Right renal cortex interstitium (tissue), 3 donors: ENCODE measurements at regions not wholly inside any gene's neighbourhood (a gene's known extent, or its start where the extent isn't known, plus 50 kb on each side); places are given as distances from the start of the nearest gene placed in this dataset.
A peak's percentile ranks its signal among the peaks of the same experiment; 100 is the strongest.
"Not testable (repeated sequence)": the region's sequence is repeated elsewhere in the genome, so short reads cannot be mapped to it uniquely, and the experiment has no call there.

Source experiments
- DNase-seq, 3 donors: peaks; one replicate each; pipeline ENCODE4 v3.0.0-alpha.2; 2013; ENCODE audit warnings: low read depth in 3 of 3, low spot score in 2 of 3

DNA sequence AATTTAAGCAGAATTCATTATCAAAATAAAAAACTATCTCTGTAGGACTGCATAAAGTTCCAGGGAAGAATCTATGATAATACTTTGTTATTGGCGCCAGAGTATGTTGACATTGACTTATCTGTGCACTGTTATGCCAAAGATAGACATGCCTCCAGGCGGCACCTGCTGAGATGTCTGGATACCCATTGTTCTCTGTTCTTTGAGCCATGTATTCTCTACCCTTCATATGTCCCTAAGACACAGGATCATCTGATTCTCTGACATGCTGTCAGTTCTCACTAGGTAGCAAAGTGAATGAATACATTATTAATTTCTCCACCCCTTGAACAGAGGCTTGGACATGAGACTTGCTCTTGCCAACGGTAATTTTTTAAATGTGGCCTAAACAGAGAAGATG is 517.8 kb upstream of the SLITRK5 start:
- no peak for DNase-seq

DNA sequence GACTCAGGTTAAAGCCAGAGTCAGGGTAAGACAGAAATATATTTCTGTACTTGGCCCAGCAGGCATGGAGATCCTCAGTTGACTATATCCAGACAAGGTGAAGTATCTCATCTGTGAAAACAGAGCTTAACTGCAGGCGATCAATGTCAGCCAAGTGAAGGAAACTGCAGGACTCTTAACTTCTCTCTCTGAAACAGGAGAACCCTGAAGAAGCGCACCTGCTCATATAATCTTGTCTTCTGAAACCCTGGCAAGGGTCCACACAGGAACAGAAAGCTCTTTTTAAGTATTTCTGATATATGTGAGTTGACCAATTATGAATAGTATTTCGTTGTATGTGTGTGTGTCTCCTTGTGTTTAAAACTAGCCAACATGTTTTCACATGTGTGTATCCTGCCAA is 504.8 kb upstream of the SLITRK5 start:
- DNase-seq, result no peak

GRCh38 chr13:87168390-87168789 is 502.8 kb upstream of the SLITRK5 start:
- no peak for DNase-seq

DNA sequence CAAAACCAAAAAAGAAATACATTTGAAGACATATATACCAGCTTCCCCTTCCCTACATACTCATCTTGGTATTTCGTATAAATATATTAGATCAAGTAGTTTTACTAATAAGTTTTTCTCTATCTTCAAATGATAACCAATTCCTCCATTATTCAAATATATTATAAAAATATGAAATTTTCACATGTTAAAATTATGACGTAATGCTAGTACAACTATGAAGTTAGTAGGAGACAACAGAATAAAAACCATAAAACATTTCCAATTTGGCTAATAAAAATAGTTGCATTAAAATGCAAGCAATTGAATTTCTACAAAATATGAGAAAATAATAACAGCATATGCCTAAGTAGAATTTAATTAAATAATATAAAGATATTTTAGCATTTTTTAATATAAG is 501.8 kb upstream of the SLITRK5 start:
- DNase-seq, result no peak

DNA sequence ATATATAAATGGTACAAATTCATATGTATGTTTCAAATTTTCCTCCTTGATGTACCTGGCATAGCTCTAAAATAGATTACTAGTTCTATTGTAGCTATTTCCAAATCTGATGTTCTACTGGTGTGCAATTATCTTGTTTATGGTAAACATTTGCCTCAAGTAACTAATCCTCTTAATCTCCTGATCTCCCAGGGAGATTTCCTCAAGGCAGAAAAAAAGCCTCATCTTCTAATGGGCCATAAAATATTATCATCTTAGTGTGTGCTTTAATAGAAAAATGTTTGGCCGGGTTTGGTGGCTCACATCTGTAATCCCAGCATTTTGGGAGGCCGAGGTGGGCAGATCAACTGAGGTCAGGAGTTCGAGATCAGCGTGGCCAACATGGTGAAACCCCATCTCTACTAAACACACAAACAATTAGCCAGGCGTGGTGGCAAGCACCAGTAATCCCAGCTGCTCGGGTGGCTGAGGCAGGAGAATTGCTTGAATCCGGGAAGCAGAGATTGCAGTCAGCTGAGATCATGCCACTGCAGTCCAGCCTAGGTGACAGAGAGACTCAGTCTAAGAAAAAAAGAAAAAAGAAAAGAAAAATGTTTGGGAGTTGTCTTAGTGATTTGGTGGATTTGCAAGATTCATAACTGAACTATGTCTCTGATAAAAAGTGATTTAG is 498.9 kb upstream of the SLITRK5 start:
- no peak for DNase-seq

- DNase-seq, result not testable (repeated sequence)
Measured at GRCh38 chr13:87185138-87185537, 486.0 kb upstream of the SLITRK5 start.

DNA sequence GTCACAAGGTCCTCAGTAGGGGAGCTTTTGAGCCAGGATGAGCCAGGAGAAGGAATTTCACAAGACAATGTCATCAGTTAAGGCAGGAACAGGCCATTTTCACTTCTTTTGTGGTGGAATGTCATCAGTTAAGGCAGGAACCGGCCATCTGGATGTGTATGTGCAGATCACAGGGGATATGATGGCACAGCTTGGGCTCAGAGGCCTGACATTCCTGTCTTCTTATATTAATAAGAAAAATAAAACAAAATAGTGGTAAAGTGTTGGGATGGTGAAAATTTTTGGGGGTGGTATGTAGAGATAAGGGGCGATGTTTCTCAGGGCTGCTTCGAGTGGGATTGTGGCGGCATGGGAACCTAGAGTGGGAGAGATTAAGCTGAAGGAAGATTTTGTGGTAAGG is 484.5 kb upstream of the SLITRK5 start:
- DNase-seq, result not testable (repeated sequence)

GRCh38 chr13:87191485-87191884 is 479.7 kb upstream of the SLITRK5 start:
- not testable (repeated sequence) for DNase-seq

DNA sequence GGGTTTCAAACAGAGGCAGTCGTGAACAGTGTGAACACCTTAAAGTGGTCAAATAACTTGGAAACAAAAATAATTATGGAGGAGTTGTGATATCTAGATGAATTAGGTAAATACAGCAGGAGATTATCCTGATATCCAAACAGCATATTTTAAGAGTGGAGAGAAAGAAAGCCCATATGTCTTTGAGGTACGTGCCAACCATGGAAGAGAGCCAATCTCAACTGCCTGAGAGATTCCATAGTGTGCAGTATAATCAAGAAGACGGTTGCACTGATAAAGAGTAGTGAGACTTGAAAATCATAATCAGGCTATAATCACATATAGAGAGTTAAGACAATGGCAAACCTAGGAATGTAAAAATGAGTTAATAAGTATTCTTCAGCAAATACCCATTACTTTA is 472.8 kb upstream of the SLITRK5 start:
- no peak for DNase-seq

GRCh38 chr13:87206708-87207107 is 464.5 kb upstream of the SLITRK5 start:
- no peak for DNase-seq

DNA sequence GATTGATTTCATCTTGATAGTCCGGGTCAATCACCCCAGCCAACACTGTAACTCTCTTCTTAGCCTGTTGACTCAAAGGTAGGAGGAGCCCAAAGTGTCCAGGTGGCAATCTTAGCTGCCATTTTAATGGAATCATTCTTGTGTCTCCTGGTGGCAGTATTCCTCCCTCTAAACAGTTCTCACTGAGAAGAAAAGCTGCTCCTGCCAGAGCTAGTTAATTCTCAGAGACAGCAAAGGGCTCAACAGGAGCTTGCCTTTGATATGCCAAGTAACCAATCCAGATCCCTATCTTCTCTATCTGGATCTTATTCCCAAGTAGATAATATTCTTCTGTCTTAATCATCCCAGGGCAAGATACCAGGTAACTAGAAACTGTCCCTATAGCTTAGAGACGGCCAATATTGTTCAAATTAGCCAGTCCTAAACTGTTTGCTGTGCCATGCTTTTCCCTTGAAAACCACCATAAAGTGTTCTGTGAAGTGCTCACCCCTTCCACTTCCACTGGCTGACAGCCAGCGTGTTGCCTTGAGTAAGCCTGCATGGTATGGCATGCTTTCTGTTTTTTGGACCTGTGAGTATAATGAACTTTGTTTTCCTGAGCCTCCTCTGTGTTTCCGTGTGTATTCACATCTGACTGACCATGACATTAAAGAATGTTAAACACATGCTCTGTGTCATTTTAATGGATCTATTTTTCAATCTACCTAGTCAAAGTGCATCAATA is 463.7 kb upstream of the SLITRK5 start:
- no peak for DNase-seq

DNA sequence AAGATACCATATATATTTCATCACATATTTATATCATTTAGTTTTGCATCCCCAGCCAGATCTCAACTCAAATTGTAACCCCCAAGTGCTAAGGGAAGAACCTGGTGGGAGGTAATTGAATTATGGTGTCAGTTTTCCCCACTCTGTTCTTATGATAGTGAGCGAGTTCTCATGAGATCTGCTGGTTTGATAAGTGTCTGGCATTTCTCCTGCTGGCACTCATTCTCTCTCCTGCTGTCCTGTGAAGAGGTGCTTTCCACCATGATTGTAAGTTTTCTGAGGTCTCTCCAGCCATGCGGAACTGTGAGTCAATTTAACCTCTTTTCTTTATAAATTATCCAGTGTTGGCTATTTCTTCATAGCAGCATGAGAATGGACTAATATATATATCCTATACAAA is 462.5 kb upstream of the SLITRK5 start:
- no peak for DNase-seq

DNA sequence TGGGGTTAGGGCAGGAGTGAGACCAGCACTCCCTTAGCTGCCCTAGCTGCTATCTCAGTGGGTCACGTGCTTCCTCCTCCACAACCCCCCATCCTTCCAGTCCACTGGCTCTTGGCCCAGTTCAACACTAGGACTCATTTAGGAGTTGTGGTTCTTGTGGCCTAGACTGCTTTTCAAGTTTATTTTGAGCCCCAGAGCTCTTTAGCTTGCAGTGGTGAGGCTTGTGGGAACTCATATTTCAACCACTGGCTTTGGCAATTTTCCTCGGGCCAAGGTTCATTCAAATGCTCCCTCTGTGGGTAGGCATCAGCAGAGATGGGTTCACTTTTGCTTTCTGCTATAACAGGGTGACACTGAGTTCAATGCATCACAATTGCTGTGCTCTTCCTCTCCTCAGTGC is 436.2 kb upstream of the SLITRK5 start:
- DNase-seq, result no peak

DNA sequence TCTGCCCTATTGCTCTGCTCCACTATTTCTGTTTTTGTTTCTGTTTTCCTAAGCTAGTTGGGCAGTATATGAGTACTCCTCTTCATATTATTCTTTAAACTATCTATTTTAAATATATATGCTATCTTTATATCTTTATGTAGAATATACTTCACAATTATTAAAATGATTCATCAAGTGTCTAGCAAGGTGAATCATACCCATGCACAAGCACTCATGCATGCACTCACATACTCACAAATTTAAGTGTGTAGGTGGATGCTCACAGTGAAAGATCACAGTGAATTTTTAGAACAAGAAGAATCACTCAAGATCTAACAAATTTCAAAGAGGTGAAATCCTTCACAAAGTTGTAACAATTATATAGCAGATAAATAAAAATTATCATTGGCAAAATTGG is 435.6 kb upstream of the SLITRK5 start:
- no peak for DNase-seq

- DNase-seq, result no peak
Measured at GRCh38 chr13:87244256-87244890, 426.8 kb upstream of the SLITRK5 start.

DNA sequence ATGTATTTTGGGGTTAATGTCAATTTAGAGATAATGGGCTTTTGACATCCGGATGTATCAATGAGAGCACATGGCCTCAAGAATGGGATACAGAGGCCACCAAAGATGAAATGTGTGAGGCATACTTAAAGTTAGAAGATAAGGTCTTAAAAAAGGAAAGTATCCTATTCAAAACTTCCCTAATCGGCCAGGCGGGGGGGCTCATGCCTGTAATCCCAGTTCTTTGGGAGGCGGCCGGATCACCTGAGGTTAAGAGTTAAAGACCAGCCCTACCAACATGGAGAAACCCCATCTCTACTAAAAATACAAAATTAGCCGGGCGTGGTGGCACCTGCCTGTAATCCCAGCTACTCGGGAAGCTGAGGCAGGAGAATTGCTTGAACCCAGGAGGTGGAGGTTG is 421.3 kb upstream of the SLITRK5 start:
- DNase-seq, result not testable (repeated sequence)

DNA sequence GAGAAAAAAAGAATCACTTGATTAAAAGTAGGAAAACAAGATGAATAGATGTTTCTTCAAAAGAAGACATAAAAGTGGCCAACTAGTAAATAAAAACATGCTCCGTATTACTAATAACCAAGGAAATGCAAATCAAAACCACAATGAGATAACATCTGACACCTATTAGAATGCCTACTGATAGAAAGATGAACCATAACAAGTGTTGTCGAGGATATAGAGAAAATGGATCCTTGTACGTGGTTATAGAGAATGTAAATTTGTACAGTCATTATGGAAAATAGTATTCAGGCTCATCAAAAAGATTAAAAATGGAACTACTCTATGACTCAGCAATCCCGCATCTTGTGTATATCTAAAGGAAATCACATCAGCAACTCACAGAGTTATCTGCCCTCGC is 415.8 kb upstream of the SLITRK5 start:
- no peak for DNase-seq

DNA sequence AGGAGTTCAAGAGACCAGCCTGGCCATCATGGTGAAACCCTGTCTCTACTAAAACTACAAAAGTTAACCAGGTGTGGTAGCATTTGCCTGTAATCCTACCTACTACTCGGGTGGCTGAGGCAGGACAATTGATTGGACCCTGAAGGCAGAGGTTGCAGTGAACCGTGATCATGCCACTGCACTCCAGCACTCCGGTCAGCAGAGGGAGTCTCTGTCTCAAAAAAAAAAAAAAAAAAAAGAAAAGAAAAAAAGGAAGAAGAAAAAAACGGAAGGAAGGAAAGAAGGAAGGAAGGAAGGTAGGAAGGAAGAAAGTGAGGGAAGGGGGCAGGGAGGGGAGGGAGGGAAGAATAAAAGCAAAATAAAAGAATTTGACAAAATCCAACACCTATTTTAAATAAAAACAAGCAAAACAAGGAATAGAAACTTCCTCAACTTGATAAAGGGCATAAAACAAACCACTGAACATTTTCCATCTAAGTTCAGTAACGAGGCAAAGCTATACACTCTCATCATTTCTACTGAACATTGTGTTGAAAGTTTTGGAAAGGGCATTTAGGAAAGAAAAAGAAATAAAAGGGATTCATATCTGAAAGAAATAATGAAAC is 411.6 kb upstream of the SLITRK5 start:
- no peak for DNase-seq

DNA sequence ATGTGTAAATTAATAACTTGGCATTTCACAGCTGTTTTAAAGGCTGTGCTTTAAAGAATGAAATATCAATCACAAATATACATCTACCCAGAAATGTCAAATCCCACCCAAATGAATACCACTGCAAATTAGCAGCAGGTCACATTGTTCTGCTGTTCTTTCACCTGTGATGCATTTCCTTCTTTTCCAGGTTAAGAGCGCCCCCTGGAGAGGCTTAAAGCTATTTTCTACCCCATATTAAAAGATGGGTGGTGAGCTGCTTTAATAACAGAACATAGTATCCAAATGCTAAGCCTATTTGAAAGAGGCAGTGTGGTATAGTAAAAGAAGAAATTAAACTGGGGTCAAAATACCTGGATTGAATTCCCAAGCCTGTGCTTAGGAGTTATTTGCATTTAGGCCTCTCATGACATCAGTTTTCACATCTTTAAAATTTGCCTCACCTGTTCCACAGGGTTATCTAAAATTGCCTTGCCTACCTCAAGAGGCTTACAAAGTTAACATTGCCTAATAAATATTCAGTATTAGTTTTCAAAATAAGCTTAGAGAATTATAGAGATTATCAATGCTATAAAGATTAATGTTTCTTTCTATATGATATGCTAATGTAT is 396.9 kb upstream of the SLITRK5 start:
- peak in 2 of 3 donors; percentile 32 to 34 for DNase-seq

DNA sequence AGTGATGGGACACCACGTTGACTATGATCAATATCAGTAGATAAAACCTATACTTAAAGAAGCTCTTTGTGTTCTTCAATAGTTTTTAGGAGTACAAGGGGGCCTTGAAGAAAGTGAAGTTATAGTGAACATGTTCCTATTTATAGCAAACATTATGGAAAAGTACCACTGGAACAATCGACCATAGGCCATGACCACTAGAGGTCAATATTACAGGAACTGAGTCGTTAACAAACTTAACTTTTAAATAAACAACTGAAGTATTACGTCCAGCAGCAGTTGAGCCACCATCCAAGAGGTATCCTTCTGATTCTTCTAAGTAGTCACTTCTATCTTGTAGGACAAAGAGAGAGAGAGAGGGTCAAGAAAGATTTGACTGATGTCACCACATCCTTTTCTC is 391.0 kb upstream of the SLITRK5 start:
- no peak for DNase-seq

GRCh38 chr13:87287721-87288120 is 383.4 kb upstream of the SLITRK5 start:
- DNase-seq, result no peak
